Kidney (tissue), 13 donors: ENCODE measurements at regions not wholly inside any gene's neighbourhood (a gene's known extent, or its start where the extent isn't known, plus 50 kb on each side); places are given as distances from the start of the nearest gene placed in this dataset.

ENCODE experiments used
- DNase-seq, 5 donors: peaks; one replicate each; pipeline ENCODE4 v3.0.0-alpha.2; 2013 to 2020
- FAIRE-seq: peaks from 2 replicates; lab custom pipeline; 2012; peaks lifted over from hg19 to GRCh38; lab: Jason Lieb, UNC
- H3K27ac ChIP-seq, 2 donors: one replicate each; pipeline ENCODE4 v1.7.0; 2013; ENCODE audit warnings: low read depth in 2 of 2, low read length in 2 of 2, inconsistent platforms in 1 of 2
- H3K27me3 ChIP-seq: one replicate; pipeline ENCODE4 v1.7.1; 2013; ENCODE audit warnings: low read length, inconsistent platforms; ENCODE audit not compliant: control insufficient read depth, insufficient read depth
- H3K36me3 ChIP-seq, 3 donors: one replicate each; pipeline versions ENCODE4 v1.7.0 to v1.7.1; 2013; ENCODE audit warnings: low read length in 3 of 3, control low read depth in 1 of 3, inconsistent platforms in 1 of 3; ENCODE audit not compliant: insufficient read depth in 3 of 3, control insufficient read depth in 2 of 3
- H3K4me1 ChIP-seq, 3 donors: one replicate each; pipeline versions ENCODE4 v1.7.0 to v1.7.1; 2013; ENCODE audit warnings: low read length in 3 of 3, inconsistent platforms in 1 of 3, low read depth in 1 of 3; ENCODE audit not compliant: control insufficient read depth in 2 of 3, insufficient read depth in 2 of 3
- H3K4me3 ChIP-seq, 3 donors: one replicate each; pipeline versions ENCODE4 v1.7.0 to v1.8.1; 2013; ENCODE audit warnings: low read length in 3 of 3, control low read depth in 1 of 3, inconsistent platforms in 1 of 3
- H3K9ac ChIP-seq, 3 donors: one replicate each; pipeline versions ENCODE4 v1.7.0 to v1.7.1; 2013; ENCODE audit warnings: low read length in 3 of 3, control low read depth in 1 of 3, inconsistent platforms in 1 of 3
- H3K9me3 ChIP-seq, 3 donors: one replicate each; pipeline versions ENCODE4 v1.7.0 to v1.7.1; 2013; ENCODE audit warnings: low read length in 3 of 3, control low read depth in 1 of 3, inconsistent platforms in 1 of 3; ENCODE audit not compliant: control insufficient read depth in 2 of 3, insufficient read depth in 1 of 3
- intact Hi-C: fragments of 100-400 bp; cut with DNase I; formaldehyde crosslinking; loops from one replicate; pipeline ENCODE4 v1.11.1; 2022
- TF ChIP-seq, protein P1 (sequence below): IDR thresholded peaks from 3 replicates; pipeline ENCODE4 v1.5.1; 2012; ENCODE audit warnings: mild to moderate bottlenecking, moderate library complexity, borderline replicate concordance; ENCODE audit not compliant: insufficient read depth; ENCODE audit errors: extremely low read depth
- donor health status: control.
- donor health status: control.
- donor health status: control.
- donor health status: control.
- donor health status: control.
- donor health status: DM: yes; HTN: yes; CAD: no.
- donor health status: Normal renal cell carcinoma (clear cell type).

- Histone ChIP-seq H3K27me3 (no peaks in the 10 kb centered on the region), H3K27ac (no peak overlapping the region), H3K36me3 (peaks cover 0 to 3% (median 0%) of the 10 kb centered on the region in 3 donors), H3K4me1 (peaks cover 0 to 5% (median 0%) of the 10 kb centered on the region in 3 donors), H3K9me3 (peaks cover 0 to 11% (median 0%) of the 10 kb centered on the region in 3 donors), H3K4me3 (no peak overlapping the region), H3K9ac (no peak overlapping the region)
- DNase-seq: no peak
- TF ChIP-seq, protein P1, sequence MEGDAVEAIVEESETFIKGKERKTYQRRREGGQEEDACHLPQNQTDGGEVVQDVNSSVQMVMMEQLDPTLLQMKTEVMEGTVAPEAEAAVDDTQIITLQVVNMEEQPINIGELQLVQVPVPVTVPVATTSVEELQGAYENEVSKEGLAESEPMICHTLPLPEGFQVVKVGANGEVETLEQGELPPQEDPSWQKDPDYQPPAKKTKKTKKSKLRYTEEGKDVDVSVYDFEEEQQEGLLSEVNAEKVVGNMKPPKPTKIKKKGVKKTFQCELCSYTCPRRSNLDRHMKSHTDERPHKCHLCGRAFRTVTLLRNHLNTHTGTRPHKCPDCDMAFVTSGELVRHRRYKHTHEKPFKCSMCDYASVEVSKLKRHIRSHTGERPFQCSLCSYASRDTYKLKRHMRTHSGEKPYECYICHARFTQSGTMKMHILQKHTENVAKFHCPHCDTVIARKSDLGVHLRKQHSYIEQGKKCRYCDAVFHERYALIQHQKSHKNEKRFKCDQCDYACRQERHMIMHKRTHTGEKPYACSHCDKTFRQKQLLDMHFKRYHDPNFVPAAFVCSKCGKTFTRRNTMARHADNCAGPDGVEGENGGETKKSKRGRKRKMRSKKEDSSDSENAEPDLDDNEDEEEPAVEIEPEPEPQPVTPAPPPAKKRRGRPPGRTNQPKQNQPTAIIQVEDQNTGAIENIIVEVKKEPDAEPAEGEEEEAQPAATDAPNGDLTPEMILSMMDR: no peak
- no peak for FAIRE-seq
- intact Hi-C loops: no loop called here
These were observed 352.9 kb downstream of the CTTN start for GRCh38 chr11:70751142-70751734.

DNA sequence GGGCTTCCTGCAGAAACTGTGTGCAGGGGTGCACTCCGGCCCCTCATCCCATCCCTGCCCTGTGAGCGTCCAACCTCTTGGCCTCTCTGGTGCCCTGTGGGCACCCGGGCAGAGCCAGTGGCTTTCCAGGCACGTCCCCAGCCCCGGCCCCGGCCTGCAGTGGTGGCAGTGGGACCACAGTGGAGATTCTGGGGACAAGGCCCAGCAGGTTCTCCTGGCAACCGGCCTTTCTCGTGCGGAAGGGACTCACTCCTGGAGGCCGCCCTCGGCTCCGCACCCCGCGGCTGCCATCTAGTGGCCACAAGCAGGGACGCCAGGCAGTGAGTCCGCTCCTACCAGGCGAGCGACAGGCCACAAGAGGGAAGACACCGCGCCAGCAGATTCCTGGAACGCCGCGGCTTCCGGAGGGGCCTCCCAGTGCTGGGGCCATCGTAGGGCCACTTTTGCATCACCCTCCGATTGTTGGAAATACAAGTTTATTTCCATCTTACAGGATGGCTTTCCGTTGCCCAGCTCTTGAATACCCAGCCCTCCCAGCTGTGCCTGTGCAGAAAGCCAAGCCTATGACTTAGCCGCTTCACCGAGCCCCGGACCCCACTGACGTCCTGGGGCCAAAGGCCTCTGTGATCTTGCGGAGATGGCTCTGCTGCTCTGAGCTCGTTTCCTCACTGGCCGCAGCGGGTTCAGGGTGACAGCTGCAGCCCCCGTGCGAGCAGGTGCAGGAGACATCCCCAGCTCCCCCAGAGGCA is 357.3 kb downstream of the CTTN start:
- no peaks in the 10 kb centered on the region for H3K27me3 ChIP-seq
- FAIRE-seq: no peak
- peaks cover 0 to 8% (median 0%) of the 10 kb centered on the region in 3 donors for H3K4me1 ChIP-seq
- peak; percentile 84 to 89 (median 87) for DNase-seq
- no peak overlapping the region for H3K9ac ChIP-seq
- TF ChIP-seq, protein P1: peak; percentile 93
- no peaks in the 10 kb centered on the region for H3K36me3 ChIP-seq
- intact Hi-C loops: loop anchor here (5.0 kb wide), 1 partner anchor 283 kb away; no protein-coding TSS in a partner anchor
- H3K4me3 ChIP-seq: no peak overlapping the region
- H3K27ac ChIP-seq: no peak overlapping the region
- H3K9me3 ChIP-seq: peaks cover 0 to 8% (median 0%) of the 10 kb centered on the region in 3 donors

- intact Hi-C loops: loop anchor here (5.0 kb wide), 1 partner anchor 284 kb away; no protein-coding TSS in a partner anchor
These were observed 358.0 kb downstream of the CTTN start for GRCh38 chr11:70756341-70756740.

More at GRCh38 chr11:70756341-70756740, 358.0 kb downstream of the CTTN start:
- Histone ChIP-seq H3K9me3 (peaks cover 0 to under 1% (median 0%) of the 10 kb centered on the region in 3 donors), H3K27me3 (no peaks in the 10 kb centered on the region), H3K27ac (no peak overlapping the region), H3K4me3 (no peak overlapping the region), H3K4me1 (peaks cover 0 to 8% (median 0%) of the 10 kb centered on the region in 3 donors), H3K9ac (no peak overlapping the region), H3K36me3 (peaks cover 0 to 2% (median 0%) of the 10 kb centered on the region in 3 donors)
- DNase-seq: no peak
- no peak for FAIRE-seq
- TF ChIP-seq, protein P1: no peak
